AG09309 (cell line): ENCODE measurements at regions not wholly inside any gene's neighbourhood (a gene's known extent, or its start where the extent isn't known, plus 50 kb on each side); places are given as distances from the start of the nearest gene placed in this dataset.
"Not testable (repeated sequence)": the region's sequence is repeated elsewhere in the genome, so short reads cannot be mapped to it uniquely, and the experiment has no call there.

Experiments used
- DNase-seq: peaks from one replicate; pipeline ENCODE4 v3.0.0-alpha.2; 2010; ENCODE audit warnings: low read depth
- H3K4me3 ChIP-seq: 2 replicates; pipeline ENCODE4 v1.5.1; 2011; ENCODE audit warnings: mild to moderate bottlenecking, low read depth, low read length, moderate library complexity; ENCODE audit not compliant: control insufficient read depth
- CTCF ChIP-seq: IDR thresholded peaks from 2 replicates; pipeline ENCODE4 v1.5.1; 2011; ENCODE audit warnings: mild to moderate bottlenecking, low read depth, low read length, inconsistent platforms; ENCODE audit not compliant: insufficient read depth, control insufficient read depth; ENCODE audit errors: missing control alignments

DNA sequence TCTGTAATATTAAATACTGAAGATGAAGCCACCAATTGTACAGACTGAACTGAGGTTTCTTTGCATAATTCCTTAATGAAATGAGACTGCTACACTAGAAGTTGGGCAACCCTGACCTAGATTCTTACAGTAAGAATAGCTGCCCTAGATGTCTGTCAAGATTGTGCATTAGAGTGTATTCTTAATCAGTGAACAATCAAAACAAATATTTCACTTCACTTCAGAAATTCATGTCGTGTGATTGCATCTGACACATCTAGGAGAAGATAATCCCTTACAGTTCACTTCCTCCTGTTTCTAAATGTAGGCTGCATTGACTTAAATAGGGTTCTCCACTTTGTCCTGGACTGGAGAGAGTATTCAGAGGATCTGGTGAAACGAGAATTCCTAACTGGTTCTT lies 283.1 kb downstream of the HNRNPD start:
- TF ChIP-seq CTCF = no peak
- DNase-seq = no peak

DNA sequence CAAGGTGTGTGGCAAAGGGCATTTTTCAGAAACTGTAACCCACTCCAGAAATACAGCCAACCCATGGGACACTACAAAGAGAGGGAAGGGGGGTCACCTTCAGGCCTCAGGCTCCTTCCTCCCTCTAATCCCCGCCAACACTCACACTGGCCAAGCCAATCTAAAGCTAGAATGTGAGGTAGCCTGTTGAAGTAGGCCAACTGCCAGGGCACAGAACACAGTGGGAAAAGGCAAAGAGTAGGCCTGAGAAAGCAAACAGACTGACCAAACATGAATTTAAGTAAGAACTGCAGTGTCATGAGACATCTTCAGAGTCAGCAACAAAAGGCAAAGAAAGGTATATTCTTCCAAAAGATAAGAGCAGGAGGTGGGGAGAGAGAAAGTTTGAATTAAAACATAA lies 289.0 kb downstream of the HNRNPD start:
- H3K4me3 ChIP-seq = no peak overlapping the region
- DNase-seq = no peak
- TF ChIP-seq CTCF = no peak

More for the DNA sequence above, 283.1 kb downstream of the HNRNPD start:
- H3K4me3 ChIP-seq = no peak overlapping the region

- not testable (repeated sequence) for H3K4me3 ChIP-seq, DNase-seq
Measured at GRCh38 chr4:82077471-82077995, 296.3 kb downstream of the HNRNPD start.

- TF ChIP-seq CTCF = no peak
- no peak overlapping the region for H3K4me3 ChIP-seq
- no peak for DNase-seq
Measured at GRCh38 chr4:82076809-82077208, 297.0 kb downstream of the HNRNPD start.

DNA sequence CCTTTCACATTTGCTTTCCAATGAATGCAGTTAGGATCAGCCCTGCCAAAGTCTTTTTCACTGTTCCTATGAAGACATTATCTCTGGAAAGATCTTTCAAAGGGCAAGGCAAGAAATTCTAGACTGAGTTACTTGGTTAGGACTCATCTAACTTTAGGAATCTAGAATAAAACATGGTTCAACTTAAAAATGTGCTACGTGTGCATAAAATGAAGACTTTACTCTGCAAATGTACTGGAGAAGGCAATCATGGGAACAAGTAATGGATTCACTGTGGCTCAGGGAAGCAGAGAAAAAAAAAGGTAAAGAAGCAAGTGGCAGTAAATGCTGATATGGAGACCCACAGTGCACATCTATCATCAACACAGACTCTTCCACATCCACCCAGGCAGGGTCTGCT lies 297.4 kb downstream of the HNRNPD start:
- TF ChIP-seq CTCF = no peak
- H3K4me3 ChIP-seq = no peak overlapping the region
- DNase-seq = no peak

GRCh38 chr4:82071951-82072350 lies 301.8 kb downstream of the HNRNPD start:
- no peak for DNase-seq
- H3K4me3 ChIP-seq = no peak overlapping the region
- TF ChIP-seq CTCF = no peak

DNA sequence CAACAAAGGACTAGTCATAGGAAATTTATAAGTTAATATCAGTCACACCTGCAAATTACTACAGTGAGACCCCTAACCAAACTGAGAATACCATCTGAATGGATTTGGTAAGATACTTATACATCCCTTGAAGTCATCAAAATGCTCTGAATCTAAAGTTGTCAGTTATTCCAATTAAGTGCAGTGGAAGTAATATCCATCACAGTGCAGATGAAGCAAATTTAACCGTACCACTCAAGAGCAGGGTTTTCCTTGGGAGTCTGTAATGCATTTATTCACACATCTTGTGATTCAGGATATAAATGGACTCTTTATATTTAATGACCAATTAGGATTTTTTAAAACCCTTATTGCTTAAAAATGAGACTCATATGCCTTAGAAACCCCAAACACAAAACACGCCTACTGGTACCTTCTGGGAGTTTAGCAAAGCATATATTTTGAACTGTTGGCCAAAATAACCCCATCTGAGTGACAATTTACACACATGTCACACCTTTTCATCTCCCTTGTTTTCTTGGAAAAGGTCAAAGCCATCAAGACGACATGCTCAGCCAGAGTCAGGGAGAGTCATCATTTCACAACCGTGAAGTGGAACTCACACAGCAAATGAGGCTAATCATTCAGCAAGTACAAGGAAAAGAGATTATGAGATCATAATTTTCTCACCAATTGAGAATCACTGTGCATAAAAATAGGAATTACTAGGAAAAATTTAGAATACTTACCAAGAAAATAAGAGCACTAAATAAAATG lies 303.7 kb downstream of the HNRNPD start:
- no peak for TF ChIP-seq CTCF
- no peak overlapping the region for H3K4me3 ChIP-seq
- no peak for DNase-seq
